Activated CD4-positive, CD25-positive, alpha-beta regulatory T cell treated with anti-CD3 and anti-CD28 coated beads, Interleukin-2, amount 50 U/mL, for 24 hours (primary cell): ENCODE measurements at regions not wholly inside any gene's neighbourhood (a gene's known extent, or its start where the extent isn't known, plus 50 kb on each side); places are given as distances from the start of the nearest gene placed in this dataset.

ENCODE experiments used
- ATAC-seq, 2 donors: fragments of 150-1000 bp; cut with Tn5 transposase; one replicate each; pipeline ENCODE4 v1.10.0; 2021; ENCODE audit warnings: mild to moderate bottlenecking in 1 of 2, moderate library complexity in 1 of 2

GRCh38 chr20:59437601-59438031 is 137.2 kb downstream of the EDN3 start:
- no peak for ATAC-seq

- ATAC-seq: no peak
These were observed 137.8 kb downstream of the EDN3 start for GRCh38 chr20:59438201-59438600.

DNA sequence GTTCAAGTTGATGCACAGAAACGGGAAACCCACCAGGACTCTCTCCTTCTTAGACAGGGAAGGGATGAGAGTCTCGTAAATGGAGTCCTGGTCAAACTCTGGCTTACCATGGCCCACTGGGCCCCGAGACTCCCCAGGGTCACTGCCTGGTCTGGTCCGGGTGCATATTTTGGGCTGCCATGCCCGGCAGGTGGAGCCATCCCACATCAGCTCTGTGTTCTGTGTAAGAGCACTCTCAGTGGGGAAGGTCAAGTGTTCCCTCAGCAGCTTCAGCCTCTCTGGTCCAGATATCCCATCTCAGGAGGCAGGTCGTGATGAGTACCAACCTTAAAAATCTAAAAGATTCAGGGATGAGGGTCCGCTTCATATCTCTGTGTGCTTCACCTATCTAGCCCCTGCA is 138.8 kb downstream of the EDN3 start:
- ATAC-seq: no peak

DNA sequence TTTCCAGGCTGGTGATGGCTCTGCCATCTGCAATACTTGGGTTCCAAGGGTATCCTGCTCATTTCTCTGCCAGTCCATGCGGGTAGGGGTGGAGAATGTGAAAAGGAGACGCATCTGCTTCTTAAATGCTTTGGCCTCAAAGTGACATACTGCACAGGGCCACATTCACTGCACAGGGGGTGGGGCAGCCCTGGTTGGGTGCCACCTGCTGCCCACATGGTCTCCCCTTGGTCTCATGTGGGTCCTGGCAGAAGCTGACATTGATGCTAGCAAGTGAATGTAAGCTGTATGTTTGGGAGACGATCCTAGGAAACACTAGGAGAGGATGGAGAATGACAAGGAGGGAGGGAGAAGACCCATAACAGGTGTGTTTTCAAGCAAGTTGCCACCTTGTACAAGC is 140.9 kb downstream of the EDN3 start:
- no peak for ATAC-seq

GRCh38 chr20:59441860-59442810 is 141.7 kb downstream of the EDN3 start:
- no peak for ATAC-seq

DNA sequence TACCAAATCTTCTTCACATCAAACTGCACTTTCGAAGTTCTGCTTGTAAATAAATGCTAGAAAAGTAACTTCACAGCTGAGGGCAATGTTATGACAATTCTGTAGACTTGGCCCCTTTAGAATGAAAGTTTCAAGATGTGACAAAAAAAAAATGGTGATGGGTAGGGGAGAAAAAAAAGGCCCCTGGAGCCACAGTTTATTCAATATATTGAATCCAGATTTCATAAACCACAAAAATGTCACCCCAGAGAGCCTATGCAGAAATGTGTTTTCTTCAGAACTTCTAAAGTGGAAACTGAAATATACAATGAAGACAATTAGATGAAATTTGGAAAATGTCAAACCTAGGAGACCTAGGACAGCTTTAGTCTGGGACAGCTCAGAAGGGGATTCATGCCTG is 143.1 kb downstream of the EDN3 start:
- no peak for ATAC-seq

GRCh38 chr20:59446376-59446775 is 146.0 kb downstream of the EDN3 start:
- ATAC-seq: no peak

- no peak for ATAC-seq
These were observed 147.8 kb downstream of the EDN3 start for GRCh38 chr20:59448196-59448595.

DNA sequence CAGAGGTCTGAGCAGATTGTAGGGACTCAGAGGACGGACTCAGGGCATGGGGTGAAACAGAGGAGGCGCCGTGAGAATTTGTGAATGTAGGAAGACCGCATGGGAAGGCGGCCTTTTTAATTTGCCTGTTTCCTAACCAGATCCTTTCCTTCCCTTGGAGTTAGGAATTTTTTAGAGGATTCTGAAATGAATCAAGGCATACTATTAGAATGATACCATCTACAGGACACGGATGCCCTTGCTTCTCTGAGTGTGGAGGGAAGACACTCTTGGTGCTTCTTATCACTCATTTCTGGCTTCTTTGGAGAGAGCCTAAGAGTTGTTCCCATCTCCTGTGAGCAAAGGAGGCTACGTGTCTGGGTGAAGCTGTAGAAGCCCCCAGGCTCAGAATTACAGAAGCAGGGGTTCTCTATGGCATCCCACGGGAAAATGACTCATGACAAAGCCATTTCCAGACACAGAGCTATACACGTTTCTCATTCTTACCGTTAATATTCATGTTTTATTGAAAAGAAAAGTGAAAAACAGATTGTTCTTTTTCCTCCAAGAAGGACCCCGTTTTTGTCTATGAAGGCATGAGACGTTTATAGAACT is 148.5 kb downstream of the EDN3 start:
- no peak for ATAC-seq

DNA sequence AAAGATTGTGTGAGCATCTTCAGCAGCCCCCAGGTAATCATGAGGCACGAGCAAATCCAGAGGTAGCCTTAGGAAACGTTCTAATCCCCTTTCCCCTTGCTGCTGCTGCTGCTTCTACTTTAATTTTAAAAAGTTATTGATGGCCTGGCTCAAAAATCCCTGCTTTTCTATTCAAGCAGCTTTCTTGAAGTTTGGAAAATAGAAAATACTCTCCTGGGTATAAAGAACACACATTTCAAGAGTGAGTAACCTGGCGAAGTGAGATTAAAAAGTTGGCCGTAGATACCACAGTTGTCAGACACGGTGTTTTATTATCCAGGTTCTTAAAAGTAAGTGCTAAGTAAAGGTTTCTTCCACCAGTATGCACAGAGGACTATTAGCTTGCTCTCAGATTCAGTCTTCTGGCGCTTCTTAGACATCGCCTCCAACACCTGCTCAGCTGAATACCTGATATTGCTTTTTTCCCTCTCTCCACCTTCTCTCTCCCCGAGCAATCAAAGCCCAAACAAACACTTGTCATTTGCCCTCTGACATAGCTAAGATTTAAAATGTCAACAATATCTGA is 150.7 kb downstream of the EDN3 start:
- no peak for ATAC-seq

DNA sequence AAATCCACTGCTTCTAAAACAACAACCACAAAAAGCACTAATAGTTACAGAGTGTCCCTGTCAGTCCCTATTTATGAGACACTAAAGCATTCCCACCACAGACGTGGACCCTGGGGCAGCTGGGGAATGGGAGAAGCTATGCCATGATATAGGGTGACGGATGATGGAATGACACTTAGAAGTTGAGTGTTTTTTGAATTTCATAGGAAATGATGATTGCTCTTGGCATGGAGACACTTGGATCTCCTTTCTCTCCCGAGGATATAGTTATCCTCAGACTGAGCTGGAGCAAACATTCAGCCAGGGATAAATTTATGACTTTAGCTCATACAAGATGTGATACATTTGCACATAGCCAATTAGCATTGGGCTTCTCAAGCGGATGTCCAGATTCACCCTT is 151.2 kb downstream of the EDN3 start:
- ATAC-seq: no peak

- no peak for ATAC-seq
These were observed 151.5 kb upstream of the PHACTR3 start for GRCh38 chr20:59452856-59453255.

DNA sequence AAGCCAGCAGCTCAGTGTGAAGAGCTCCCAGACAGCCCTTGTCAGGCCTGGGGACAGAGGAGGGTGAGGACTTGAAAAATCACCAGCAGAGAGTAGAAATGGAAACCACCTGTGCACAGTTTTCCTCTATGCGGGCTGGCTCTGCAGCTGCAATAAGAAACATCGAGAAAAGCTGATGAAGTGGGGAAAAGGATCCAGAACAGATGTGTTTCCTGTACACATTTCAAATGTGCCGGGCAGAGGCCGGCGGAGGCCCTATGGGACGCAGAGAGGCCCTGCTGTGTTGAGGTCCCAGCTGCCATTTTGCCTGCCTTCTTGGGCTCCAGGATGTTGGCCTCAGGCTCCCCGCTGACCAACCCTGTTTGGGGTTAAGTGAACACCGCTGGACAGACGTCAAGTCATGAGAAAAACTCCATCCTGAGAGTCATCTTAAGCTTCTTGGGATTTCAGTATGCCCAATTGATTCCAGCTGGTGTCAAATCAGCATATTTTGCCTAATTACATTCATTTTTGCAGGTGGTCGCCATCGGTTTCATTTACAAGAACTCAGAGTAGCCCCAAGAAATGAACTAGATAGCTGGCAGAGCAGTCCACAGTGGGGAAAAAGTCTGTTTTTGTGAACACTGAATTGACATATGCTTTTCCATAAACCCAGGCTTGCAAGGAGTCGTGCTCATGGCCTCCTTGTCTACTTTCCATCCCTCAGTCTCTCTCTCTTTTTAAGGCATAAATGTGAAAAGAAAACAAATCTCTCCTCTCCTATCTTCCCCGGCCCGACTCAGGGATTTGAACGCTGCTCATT is 150.4 kb upstream of the PHACTR3 start:
- no peak for ATAC-seq

- no peak for ATAC-seq
These were observed 148.7 kb upstream of the PHACTR3 start for GRCh38 chr20:59455402-59456341.

- no peak for ATAC-seq
These were observed 147.7 kb upstream of the PHACTR3 start for GRCh38 chr20:59456342-59457279.

GRCh38 chr20:59458645-59459044 is 145.7 kb upstream of the PHACTR3 start:
- ATAC-seq: no peak

DNA sequence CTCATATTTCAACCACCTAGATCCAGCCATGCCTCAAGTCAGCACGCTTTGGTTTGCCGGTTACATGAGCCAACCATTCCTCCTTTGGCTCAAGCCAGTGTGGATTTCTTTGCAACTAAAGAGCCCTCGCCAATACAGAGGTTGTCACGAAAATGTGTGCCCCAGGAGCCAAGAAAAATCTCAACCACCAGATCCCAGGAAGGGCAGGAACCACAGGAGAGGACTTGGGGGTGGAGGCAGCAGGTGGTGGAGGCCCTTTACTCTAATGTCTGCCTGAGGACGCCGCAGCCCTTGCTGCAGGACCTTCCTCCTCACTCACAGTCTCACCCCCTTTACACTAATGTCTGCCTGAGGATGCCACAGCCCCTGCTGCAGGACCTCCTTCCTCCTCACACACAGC is 144.8 kb upstream of the PHACTR3 start:
- no peak for ATAC-seq

DNA sequence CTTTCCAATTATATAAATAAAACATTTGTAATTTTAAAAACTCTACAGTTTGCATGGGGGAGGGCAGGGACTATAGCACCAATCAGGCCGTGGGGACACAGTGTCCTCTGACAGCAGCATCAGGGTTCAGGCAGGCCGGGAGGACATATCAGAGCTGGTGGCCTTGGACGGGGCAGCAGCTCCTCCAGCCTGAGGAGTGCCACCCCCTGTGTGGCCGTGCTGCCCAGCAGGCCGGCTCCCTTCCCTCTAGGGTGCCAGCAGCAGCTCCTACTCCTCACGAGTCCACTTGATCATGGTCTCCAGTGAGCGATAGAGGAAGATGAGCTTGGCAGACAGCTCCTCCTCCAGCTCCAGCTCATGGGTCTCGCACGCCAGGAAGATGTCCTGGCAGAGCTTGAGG is 144.0 kb upstream of the PHACTR3 start:
- ATAC-seq: no peak

DNA sequence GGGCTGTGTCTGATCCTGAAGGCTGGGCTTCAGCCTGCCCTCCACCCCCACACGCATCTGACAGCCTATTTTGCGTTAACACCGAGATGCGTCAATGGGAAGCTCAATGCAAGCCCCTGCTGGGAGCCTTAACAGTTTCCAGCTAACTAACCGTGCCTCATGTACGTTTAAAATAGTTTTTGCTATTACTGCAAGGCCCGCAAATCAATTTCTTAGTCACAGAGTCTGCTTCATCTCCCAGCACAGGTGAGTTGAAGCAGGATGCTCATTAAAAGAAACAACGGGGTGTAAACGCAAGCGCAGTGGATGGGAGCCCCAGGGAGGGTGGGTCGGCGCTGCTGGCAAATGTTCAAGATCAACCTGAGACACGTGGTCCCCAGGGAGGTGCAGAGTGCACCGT is 142.8 kb upstream of the PHACTR3 start:
- ATAC-seq: no peak

GRCh38 chr20:59462249-59462648 is 142.1 kb upstream of the PHACTR3 start:
- ATAC-seq: no peak

DNA sequence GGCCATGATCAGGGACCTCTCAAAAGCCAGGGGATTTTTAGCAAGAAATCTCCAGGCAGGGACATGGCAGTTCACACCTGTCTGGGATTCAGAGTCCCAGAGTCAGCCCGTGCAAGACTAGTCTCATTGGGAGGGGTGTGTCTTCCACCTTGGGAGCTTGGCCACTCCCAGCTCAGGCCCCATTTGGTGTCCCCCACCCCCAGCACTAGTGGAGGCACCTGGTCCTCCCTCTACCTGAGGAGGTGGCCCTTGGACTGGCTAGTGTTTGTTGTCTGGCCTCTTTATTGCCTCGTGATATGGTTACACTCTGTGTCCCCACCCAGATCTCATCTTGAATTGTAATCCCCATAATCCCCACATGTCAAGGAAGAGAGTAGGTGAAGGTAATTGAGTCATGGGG is 140.8 kb upstream of the PHACTR3 start:
- ATAC-seq: no peak
